ENCODE measurements at regions not wholly inside any gene's neighbourhood (a gene's known extent, or its start where the extent isn't known, plus 50 kb on each side); places are given as distances from the start of the nearest gene placed in this dataset.

DNA sequence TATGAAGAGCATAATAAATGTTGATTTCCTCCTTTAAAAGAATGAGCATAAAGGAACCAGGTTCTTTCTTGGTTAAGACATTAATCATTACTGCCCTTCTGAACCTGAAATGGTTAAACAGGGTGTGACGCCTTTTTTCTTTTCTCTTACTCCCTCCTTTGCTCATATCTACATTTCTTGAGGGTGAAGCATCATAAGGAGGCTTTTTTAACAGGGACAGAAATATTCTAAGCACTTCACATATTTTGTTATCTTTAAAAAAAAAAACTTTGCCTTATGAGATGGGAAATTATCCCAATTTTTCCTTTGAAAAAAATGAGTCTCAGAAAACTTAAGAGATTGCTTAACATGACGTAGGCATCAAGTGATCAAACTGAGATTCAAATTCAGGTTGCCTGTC, 1036.3 kb upstream of the TENM4 start:
- no peaks in the 10 kb centered on the region for H3K4me1 ChIP-seq (ENCODE audit: control insufficient read depth, insufficient read depth, low read depth, low read length)
- H3K79me1 ChIP-seq (replicated peaks; ENCODE audit: low read length, poor library complexity, severe bottlenecking), result no peaks in the 10 kb centered on the region
- no peak for DNase-seq
- H3K9ac ChIP-seq (ENCODE audit: low read length), result no peak overlapping the region
- no peak overlapping the region for H3K23ac ChIP-seq (ENCODE audit: low read length in 2 of 2)
- no peak overlapping the region for H4K8ac ChIP-seq (ENCODE audit: low read length)
- H3K36me3 ChIP-seq (ENCODE audit: control insufficient read depth in 1 of 2, insufficient read depth in 2 of 2, low read depth in 1 of 2, low read length in 2 of 2), result no peaks in the 10 kb centered on the region
- no peak overlapping the region for H2BK15ac ChIP-seq (ENCODE audit: low read depth, poor library complexity, severe bottlenecking)
- no peak overlapping the region for H4K91ac ChIP-seq (ENCODE audit: low read length)
- H3K18ac ChIP-seq (ENCODE audit: low read depth in 1 of 2, low read length in 2 of 2), result no peak overlapping the region
- no peak overlapping the region for H2AFZ ChIP-seq (ENCODE audit: low read depth, low read length)
- no peak overlapping the region for H2BK12ac ChIP-seq (ENCODE audit: low read length in 2 of 2)
- no CpG with 5 or more reads among the region's 2 CpGs for WGBS
- H3K4ac ChIP-seq (ENCODE audit: low read depth in 1 of 2, low read length in 2 of 2), result no peak overlapping the region
- H3K27ac ChIP-seq (ENCODE audit: low read length, poor library complexity, severe bottlenecking), result no peak overlapping the region
- H3K9me3 ChIP-seq (ENCODE audit: control insufficient read depth, low read length), result no peaks in the 10 kb centered on the region
- no peak overlapping the region for H3K14ac ChIP-seq (ENCODE audit: low read length in 2 of 2)
- H3K4me3 ChIP-seq (ENCODE audit: insufficient read depth in 1 of 2, low read depth in 1 of 2, low read length in 2 of 2), result no peak overlapping the region
- no peak overlapping the region for H3K4me2 ChIP-seq (ENCODE audit: low read length, poor library complexity, severe bottlenecking)
- no peak overlapping the region for H2BK5ac ChIP-seq (ENCODE audit: low read depth, low read length, poor library complexity, severe bottlenecking)
- H2BK120ac ChIP-seq (ENCODE audit: low read depth, low read length), result no peak overlapping the region
- no peaks in the 10 kb centered on the region for H3K27me3 ChIP-seq (ENCODE audit: control insufficient read depth in 1 of 2, insufficient read depth in 1 of 2, low read length in 2 of 2)
- H2AK5ac ChIP-seq (ENCODE audit: low read length, severe bottlenecking), result no peak overlapping the region

DNA sequence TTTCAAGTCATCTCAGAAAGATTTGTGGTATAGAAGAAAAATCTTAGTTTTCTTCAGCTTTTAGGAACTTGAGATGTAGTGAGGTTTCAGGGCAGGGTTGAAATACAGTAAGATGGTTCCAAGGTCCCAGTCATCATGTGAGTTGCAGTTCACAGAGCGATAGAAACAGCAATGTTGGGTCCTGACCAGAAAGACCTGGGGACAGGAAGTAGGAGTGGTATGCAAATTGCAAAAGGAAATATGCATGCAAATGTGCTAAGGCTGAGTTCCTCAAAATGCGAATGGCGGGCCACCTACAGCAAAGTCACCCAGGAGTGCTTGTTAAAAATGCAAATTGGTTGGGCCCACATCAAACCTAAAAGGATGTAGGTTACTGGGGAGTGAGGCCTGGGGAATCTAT, 1032.7 kb upstream of the TENM4 start:
- no peak overlapping the region for H3K4ac ChIP-seq (ENCODE audit: low read depth in 1 of 2, low read length in 2 of 2)
- no peaks in the 10 kb centered on the region for H3K4me1 ChIP-seq (ENCODE audit: control insufficient read depth, insufficient read depth, low read depth, low read length)
- no peaks in the 10 kb centered on the region for H3K36me3 ChIP-seq (ENCODE audit: control insufficient read depth in 1 of 2, insufficient read depth in 2 of 2, low read depth in 1 of 2, low read length in 2 of 2)
- H3K9me3 ChIP-seq (ENCODE audit: control insufficient read depth, low read length), result no peaks in the 10 kb centered on the region
- no peak overlapping the region for H2BK5ac ChIP-seq (ENCODE audit: low read depth, low read length, poor library complexity, severe bottlenecking)
- no peak overlapping the region for H2BK120ac ChIP-seq (ENCODE audit: low read depth, low read length)
- H3K9ac ChIP-seq (ENCODE audit: low read length), result no peak overlapping the region
- H2AK5ac ChIP-seq (ENCODE audit: low read length, severe bottlenecking), result no peak overlapping the region
- 90% methylated on average over 3 of the region's 3 CpGs for WGBS
- H3K4me3 ChIP-seq (ENCODE audit: insufficient read depth in 1 of 2, low read depth in 1 of 2, low read length in 2 of 2), result no peak overlapping the region
- no peak overlapping the region for H2AFZ ChIP-seq (ENCODE audit: low read depth, low read length)
- no peak overlapping the region for H3K4me2 ChIP-seq (ENCODE audit: low read length, poor library complexity, severe bottlenecking)
- no peak overlapping the region for H2BK12ac ChIP-seq (ENCODE audit: low read length in 2 of 2)
- DNase-seq, result no peak
- no peak overlapping the region for H3K27ac ChIP-seq (ENCODE audit: low read length, poor library complexity, severe bottlenecking)
- no peak overlapping the region for H4K91ac ChIP-seq (ENCODE audit: low read length)
- H2BK15ac ChIP-seq (ENCODE audit: low read depth, poor library complexity, severe bottlenecking), result no peak overlapping the region
- H4K8ac ChIP-seq (ENCODE audit: low read length), result no peak overlapping the region
- no peak overlapping the region for H3K18ac ChIP-seq (ENCODE audit: low read depth in 1 of 2, low read length in 2 of 2)
- no peaks in the 10 kb centered on the region for H3K27me3 ChIP-seq (ENCODE audit: control insufficient read depth in 1 of 2, insufficient read depth in 1 of 2, low read length in 2 of 2)
- no peak overlapping the region for H3K14ac ChIP-seq (ENCODE audit: low read length in 2 of 2)
- H3K23ac ChIP-seq (ENCODE audit: low read length in 2 of 2), result no peak overlapping the region
- H3K79me1 ChIP-seq (replicated peaks; ENCODE audit: low read length, poor library complexity, severe bottlenecking), result no peaks in the 10 kb centered on the region

DNA sequence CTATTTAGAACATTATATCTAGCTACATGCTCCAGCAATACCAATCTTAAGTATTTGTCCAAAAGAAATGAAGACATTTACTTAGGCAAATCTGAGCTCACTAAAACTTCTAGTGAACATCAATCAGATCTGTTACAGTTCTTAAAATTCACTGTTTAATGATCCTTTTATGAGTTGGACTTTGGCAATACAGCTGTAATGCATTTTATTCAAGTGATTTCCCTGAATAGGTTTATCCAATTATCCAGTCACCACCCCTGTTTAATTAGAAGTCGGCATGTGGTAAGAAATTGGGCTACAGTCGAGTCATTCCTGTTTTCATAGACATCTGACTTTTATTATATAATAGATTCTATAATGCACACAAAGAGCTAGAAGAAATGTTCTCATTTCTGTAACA, 1029.0 kb upstream of the TENM4 start:
- no CpG with 5 or more reads among the region's 2 CpGs for WGBS
- H3K4me2 ChIP-seq (ENCODE audit: low read length, poor library complexity, severe bottlenecking), result no peak overlapping the region
- H3K79me1 ChIP-seq (replicated peaks; ENCODE audit: low read length, poor library complexity, severe bottlenecking), result no peaks in the 10 kb centered on the region
- no peak overlapping the region for H2AK5ac ChIP-seq (ENCODE audit: low read length, severe bottlenecking)
- no peaks in the 10 kb centered on the region for H3K36me3 ChIP-seq (ENCODE audit: control insufficient read depth in 1 of 2, insufficient read depth in 2 of 2, low read depth in 1 of 2, low read length in 2 of 2)
- no peak overlapping the region for H2AFZ ChIP-seq (ENCODE audit: low read depth, low read length)
- no peak overlapping the region for H2BK12ac ChIP-seq (ENCODE audit: low read length in 2 of 2)
- no peaks in the 10 kb centered on the region for H3K4me1 ChIP-seq (ENCODE audit: control insufficient read depth, insufficient read depth, low read depth, low read length)
- no peak for DNase-seq
- no peak overlapping the region for H4K8ac ChIP-seq (ENCODE audit: low read length)
- H3K23ac ChIP-seq (ENCODE audit: low read length in 2 of 2), result no peak overlapping the region
- H3K14ac ChIP-seq (ENCODE audit: low read length in 2 of 2), result no peak overlapping the region
- no peak overlapping the region for H2BK5ac ChIP-seq (ENCODE audit: low read depth, low read length, poor library complexity, severe bottlenecking)
- H2BK120ac ChIP-seq (ENCODE audit: low read depth, low read length), result no peak overlapping the region
- no peak overlapping the region for H3K18ac ChIP-seq (ENCODE audit: low read depth in 1 of 2, low read length in 2 of 2)
- H3K4me3 ChIP-seq (ENCODE audit: insufficient read depth in 1 of 2, low read depth in 1 of 2, low read length in 2 of 2), result no peak overlapping the region
- H4K91ac ChIP-seq (ENCODE audit: low read length), result no peak overlapping the region
- H3K9me3 ChIP-seq (ENCODE audit: control insufficient read depth, low read length), result no peaks in the 10 kb centered on the region
- no peak overlapping the region for H2BK15ac ChIP-seq (ENCODE audit: low read depth, poor library complexity, severe bottlenecking)
- no peaks in the 10 kb centered on the region for H3K27me3 ChIP-seq (ENCODE audit: control insufficient read depth in 1 of 2, insufficient read depth in 1 of 2, low read length in 2 of 2)
- H3K4ac ChIP-seq (ENCODE audit: low read depth in 1 of 2, low read length in 2 of 2), result no peak overlapping the region
- no peak overlapping the region for H3K9ac ChIP-seq (ENCODE audit: low read length)
- no peak overlapping the region for H3K27ac ChIP-seq (ENCODE audit: low read length, poor library complexity, severe bottlenecking)

GRCh38 chr11:80466570-80466969, 1025.7 kb upstream of the TENM4 start:
- no peak overlapping the region for H2AFZ ChIP-seq (ENCODE audit: low read depth, low read length)
- no peak for DNase-seq
- no peak overlapping the region for H3K27ac ChIP-seq (ENCODE audit: low read length, poor library complexity, severe bottlenecking)
- no peak overlapping the region for H3K4me3 ChIP-seq (ENCODE audit: insufficient read depth in 1 of 2, low read depth in 1 of 2, low read length in 2 of 2)
- H2BK12ac ChIP-seq (ENCODE audit: low read length in 2 of 2), result no peak overlapping the region
- H2BK5ac ChIP-seq (ENCODE audit: low read depth, low read length, poor library complexity, severe bottlenecking), result no peak overlapping the region
- H3K9ac ChIP-seq (ENCODE audit: low read length), result no peak overlapping the region
- no peak overlapping the region for H3K14ac ChIP-seq (ENCODE audit: low read length in 2 of 2)
- no peak overlapping the region for H4K91ac ChIP-seq (ENCODE audit: low read length)
- no peak overlapping the region for H2AK5ac ChIP-seq (ENCODE audit: low read length, severe bottlenecking)
- peaks cover 2% of the 10 kb centered on the region for H3K9me3 ChIP-seq (ENCODE audit: control insufficient read depth, low read length)
- H4K8ac ChIP-seq (ENCODE audit: low read length), result no peak overlapping the region
- H3K27me3 ChIP-seq (ENCODE audit: control insufficient read depth in 1 of 2, insufficient read depth in 1 of 2, low read length in 2 of 2), result no peaks in the 10 kb centered on the region
- no peak overlapping the region for H2BK120ac ChIP-seq (ENCODE audit: low read depth, low read length)
- no peak overlapping the region for H3K18ac ChIP-seq (ENCODE audit: low read depth in 1 of 2, low read length in 2 of 2)
- no peak overlapping the region for H3K23ac ChIP-seq (ENCODE audit: low read length in 2 of 2)
- no peak overlapping the region for H2BK15ac ChIP-seq (ENCODE audit: low read depth, poor library complexity, severe bottlenecking)
- H3K4me1 ChIP-seq (ENCODE audit: control insufficient read depth, insufficient read depth, low read depth, low read length), result no peaks in the 10 kb centered on the region
- H3K4ac ChIP-seq (ENCODE audit: low read depth in 1 of 2, low read length in 2 of 2), result no peak overlapping the region
- WGBS, result 89% methylated on average over 1 of the region's 1 CpG
- no peak overlapping the region for H3K4me2 ChIP-seq (ENCODE audit: low read length, poor library complexity, severe bottlenecking)
- H3K79me1 ChIP-seq (replicated peaks; ENCODE audit: low read length, poor library complexity, severe bottlenecking), result no peaks in the 10 kb centered on the region
- no peaks in the 10 kb centered on the region for H3K36me3 ChIP-seq (ENCODE audit: control insufficient read depth in 1 of 2, insufficient read depth in 2 of 2, low read depth in 1 of 2, low read length in 2 of 2)
